Keratinocyte (primary cell): ENCODE measurements at regions not wholly inside any gene's neighbourhood (a gene's known extent, or its start where the extent isn't known, plus 50 kb on each side); places are given as distances from the start of the nearest gene placed in this dataset.

Experiments
- DNase-seq: peaks from one replicate; pipeline ENCODE4 v3.0.0-alpha.2; 2011; ENCODE audit warnings: low read depth, missing footprints, low spot score
- FAIRE-seq: peaks from 2 replicates; lab custom pipeline; 2011; peaks lifted over from hg19 to GRCh38; lab: Jason Lieb, UNC
- H2AFZ ChIP-seq: 2 replicates; pipeline ENCODE4 v1.6.0; 2012; ENCODE audit warnings: low read length, control low read depth, inconsistent platforms; ENCODE audit not compliant: control insufficient read depth
- H3K27ac ChIP-seq: 2 replicates; pipeline ENCODE4 v1.5.1; 2011; ENCODE audit warnings: low read length; ENCODE audit not compliant: control insufficient read depth, insufficient read depth
- H3K27me3 ChIP-seq: 3 replicates; pipeline ENCODE4 v1.6.0; 2011; ENCODE audit warnings: low read length; ENCODE audit not compliant: control insufficient read depth, insufficient read depth; ENCODE audit errors: extremely low read depth
- H3K36me3 ChIP-seq, 2 experiments: 2 replicates in 1 of 2; 3 replicates in 1 of 2; pipeline ENCODE4 v1.5.1; 2011; ENCODE audit warnings: low read length in 2 of 2, mild to moderate bottlenecking in 1 of 2; ENCODE audit not compliant: control insufficient read depth in 2 of 2, insufficient read depth in 2 of 2; ENCODE audit errors: extremely low read depth in 1 of 2
- H3K4me1 ChIP-seq: 3 replicates; pipeline ENCODE4 v1.5.1; 2011; ENCODE audit warnings: low read length; ENCODE audit not compliant: control insufficient read depth, insufficient read depth; ENCODE audit errors: extremely low read depth
- H3K4me2 ChIP-seq: 3 replicates; pipeline ENCODE4 v1.6.0; 2011; ENCODE audit warnings: low read depth, low read length; ENCODE audit not compliant: control insufficient read depth, insufficient read depth; ENCODE audit errors: extremely low read depth
- H3K4me3 ChIP-seq, 3 experiments: fragments of 200-600 bp in 1 of 3; sonication (generic) in 1 of 3; 2 replicates in 2 of 3; 3 replicates in 1 of 3; pipeline ENCODE4 v1.5.1; 2011 to 2016; ENCODE audit warnings: low read length in 3 of 3, mild to moderate bottlenecking in 3 of 3, control low read depth in 2 of 3, inconsistent platforms in 1 of 3, low read depth in 1 of 3, mixed read lengths in 1 of 3, mixed run types in 1 of 3, moderate library complexity in 1 of 3; ENCODE audit not compliant: control insufficient read depth in 2 of 3, insufficient read depth in 2 of 3; ENCODE audit errors: extremely low read depth in 1 of 3
- H3K79me2 ChIP-seq: 2 replicates; pipeline ENCODE4 v1.6.0; 2012; ENCODE audit warnings: low read length; ENCODE audit not compliant: control insufficient read depth, insufficient read depth
- H3K9ac ChIP-seq: 3 replicates; pipeline ENCODE4 v1.6.0; 2011; ENCODE audit warnings: low read length; ENCODE audit not compliant: control insufficient read depth, insufficient read depth; ENCODE audit errors: extremely low read depth
- H3K9me1 ChIP-seq: 3 replicates; pipeline ENCODE4 v1.6.0; 2011; ENCODE audit warnings: low read length; ENCODE audit not compliant: control insufficient read depth, insufficient read depth; ENCODE audit errors: extremely low read depth
- H3K9me3 ChIP-seq: 2 replicates; pipeline ENCODE4 v1.5.1; 2012; ENCODE audit warnings: low read depth, low read length; ENCODE audit not compliant: control insufficient read depth
- H4K20me1 ChIP-seq: 3 replicates; pipeline ENCODE4 v1.6.0; 2011; ENCODE audit warnings: low read length; ENCODE audit not compliant: control insufficient read depth, insufficient read depth; ENCODE audit errors: extremely low read depth
- CTCF ChIP-seq, 3 experiments: IDR thresholded peaks in 1 of 3; conservative IDR thresholded peaks in 1 of 3; optimal IDR thresholded peaks in 1 of 3; 2 replicates in 2 of 3; 3 replicates in 1 of 3; pipeline versions ENCODE3 to v1.5.1; 2011; ENCODE audit warnings: low read length in 3 of 3, mild to moderate bottlenecking in 3 of 3, moderate library complexity in 2 of 3, control low read depth in 1 of 3, inconsistent platforms in 1 of 3; ENCODE audit not compliant: insufficient read depth in 2 of 3; ENCODE audit errors: extremely low read depth in 1 of 3
- EZH2 ChIP-seq: IDR thresholded peaks from one replicate; pipeline ENCODE4 v1.6.1; 2012; ENCODE audit warnings: inconsistent platforms, mild to moderate bottlenecking, low read length, moderate library complexity
- dilution Hi-C: fragments of 300-500 bp; cut with MboI; formaldehyde crosslinking; loops from one replicate; pipeline ENCODE4 v1.7.0; 2020; ENCODE audit warnings: low sequenced_read_pairs; ENCODE audit not compliant: extremely low pct_ligation_motif_present

- Histone ChIP-seq H3K27me3 (no peaks in the 10 kb centered on the region), H3K36me3 (no peaks in the 10 kb centered on the region), H4K20me1 (no peaks in the 10 kb centered on the region), H3K4me1 (peaks cover 45% of the 10 kb centered on the region), H2AFZ (no peak overlapping the region), H3K27ac (no peak overlapping the region), H3K9ac (no peak overlapping the region), H3K79me2 (no peaks in the 10 kb centered on the region), H3K4me2 (no peak overlapping the region), H3K9me1 (no peaks in the 10 kb centered on the region), H3K9me3 (no peaks in the 10 kb centered on the region), H3K4me3 (no peak overlapping the region)
- DNase-seq (no peak), FAIRE-seq (no peak)
- no peak for TF ChIP-seq CTCF (optimal IDR thresholded peaks at IDR 0.05 in 1 of 3, IDR thresholded peaks at IDR 0.05 in 1 of 3, conservative IDR thresholded peaks at IDR 0.05 in 1 of 3; ENCODE audit: extremely low read depth in 1 of 3, insufficient read depth in 2 of 3, low read length in 3 of 3)
- no peak for TF ChIP-seq EZH2
- dilution Hi-C loops: no loop called here
Observed at GRCh38 chr6:25014791-25015560, 79.2 kb upstream of the RIPOR2 start.

DNA sequence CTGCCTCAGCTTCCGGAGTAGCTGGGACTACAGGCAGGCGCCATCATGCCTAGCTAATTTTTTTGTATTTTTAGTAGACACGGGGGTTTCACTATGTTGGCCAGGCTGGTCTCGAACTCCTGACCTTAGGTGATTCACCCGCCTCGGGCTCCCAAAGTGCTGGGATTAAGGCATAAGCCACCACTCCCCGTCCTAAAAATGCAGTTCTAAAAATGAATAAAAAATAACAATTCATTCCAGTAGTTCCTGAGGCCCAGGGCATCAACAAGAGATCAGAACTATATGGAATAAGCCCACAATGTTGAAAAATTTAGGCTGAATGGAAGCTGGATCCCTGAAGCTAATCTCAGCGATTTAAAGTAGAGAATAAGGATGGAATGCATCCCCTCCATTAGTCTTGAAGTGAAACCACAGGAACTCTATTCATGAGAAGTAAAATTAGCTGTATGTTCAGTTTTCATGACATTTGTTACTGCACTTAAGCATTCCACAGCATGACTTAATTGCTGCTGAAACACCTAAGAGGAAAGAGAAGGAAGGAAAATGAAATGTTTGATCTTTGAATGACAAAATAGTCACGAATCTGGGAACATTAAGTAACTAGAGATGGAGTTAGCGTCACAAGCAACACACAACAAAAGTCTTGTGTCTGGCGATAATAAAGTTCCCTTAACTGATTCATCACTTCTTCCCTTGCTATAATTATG is 80.4 kb upstream of the RIPOR2 start:
- dilution Hi-C loops: no loop called here
- Histone ChIP-seq H3K27me3 (no peaks in the 10 kb centered on the region), H3K36me3 (no peaks in the 10 kb centered on the region), H3K9me3 (no peaks in the 10 kb centered on the region), H2AFZ (peak overlapping the region; percentile 33), H3K9ac (no peak overlapping the region), H3K79me2 (no peaks in the 10 kb centered on the region), H3K27ac (no peak overlapping the region), H4K20me1 (no peaks in the 10 kb centered on the region), H3K9me1 (no peaks in the 10 kb centered on the region), H3K4me2 (no peak overlapping the region), H3K4me3 (no peak overlapping the region), H3K4me1 (peaks cover 38% of the 10 kb centered on the region)
- DNase-seq (no peak), FAIRE-seq (peak; percentile 29)
- no peak for TF ChIP-seq EZH2
- no peak for TF ChIP-seq CTCF (optimal IDR thresholded peaks at IDR 0.05 in 1 of 3, IDR thresholded peaks at IDR 0.05 in 1 of 3, conservative IDR thresholded peaks at IDR 0.05 in 1 of 3; ENCODE audit: extremely low read depth in 1 of 3, insufficient read depth in 2 of 3, low read length in 3 of 3)
